B cell (primary cell): ENCODE measurements at regions not wholly inside any gene's neighbourhood (a gene's known extent, or its start where the extent isn't known, plus 50 kb on each side); places are given as distances from the start of the nearest gene placed in this dataset.

Experiments used
- ATAC-seq: fragments of 200-7000 bp; cut with Tn5 transposase; one replicate; pipeline ENCODE4 v1.10.0; 2021; ENCODE audit warnings: low read depth, mild to moderate bottlenecking, moderate number of reproducible peaks, moderate library complexity
- CTCF ChIA-PET: fragments of 350-600 bp; sonication (Branson Sonifier 250); formaldehyde crosslinking; loops from one replicate; lab custom pipeline; 2021; ENCODE audit warnings: antibody characterized with exemption, inconsistent platforms; lab: Charles Lee
- POLR2A ChIA-PET: fragments of 350-600 bp; sonication (Branson Sonifier 250); formaldehyde crosslinking; loops from one replicate; lab custom pipeline; 2021; ENCODE audit warnings: antibody characterized with exemption; lab: Charles Lee
- DNase-seq: peaks from one replicate; pipeline ENCODE4 v3.0.0; 2013
- H2AFZ ChIP-seq: 2 replicates; pipeline ENCODE4 v1.6.1; 2012; ENCODE audit warnings: mild to moderate bottlenecking, low read depth, low read length; ENCODE audit not compliant: insufficient read depth, poor library complexity, severe bottlenecking
- H3K27ac ChIP-seq, 2 donors: 1 replicate in 1 of 2; 2 replicates in 1 of 2; pipeline ENCODE4 v1.5.1; 2012 to 2013; ENCODE audit warnings: low read length in 2 of 2, mild to moderate bottlenecking in 2 of 2, moderate library complexity in 1 of 2
- H3K27me3 ChIP-seq, 4 experiments: fragments of 200-600 bp in 1 of 4; sonication (generic) in 1 of 4; replicated peaks in 1 of 4; 1 replicate in 2 of 4; 2 replicates in 2 of 4; pipeline versions ENCODE4 v1.6.1 to v1.7.0; 2013 to 2016; ENCODE audit warnings: low read length in 3 of 4, mild to moderate bottlenecking in 2 of 4, mixed read lengths in 1 of 4, moderate library complexity in 1 of 4; ENCODE audit not compliant: insufficient read depth in 4 of 4, control insufficient read depth in 3 of 4; ENCODE audit errors: control extremely low read depth in 1 of 4
- H3K36me3 ChIP-seq, 2 experiments: replicated peaks in 1 of 2; 1 replicate in 1 of 2; 2 replicates in 1 of 2; pipeline versions ENCODE4 v1.6.1 to v1.7.1; 2013; ENCODE audit warnings: low read length in 1 of 2; ENCODE audit not compliant: insufficient read depth in 2 of 2, control insufficient read depth in 1 of 2; ENCODE audit errors: control extremely low read depth in 1 of 2, extremely low read depth in 1 of 2
- H3K4me1 ChIP-seq, 2 donors: fragments of 200-600 bp in 1 of 2; sonication (generic) in 1 of 2; 1 replicate in 1 of 2; 2 replicates in 1 of 2; pipeline versions ENCODE4 v1.5.1 to v1.6.1; 2013 to 2017; ENCODE audit warnings: low read length in 2 of 2; ENCODE audit not compliant: control insufficient read depth in 2 of 2, insufficient read depth in 2 of 2
- H3K4me2 ChIP-seq: replicated peaks from 2 replicates; pipeline ENCODE3; 2012; ENCODE audit warnings: mild to moderate bottlenecking, low read depth, low read length; ENCODE audit not compliant: poor library complexity, severe bottlenecking
- H3K4me3 ChIP-seq, 5 experiments: fragments of 200-600 bp in 1 of 5; sonication (generic) in 1 of 5; 1 replicate in 3 of 5; 2 replicates in 2 of 5; pipeline versions ENCODE4 v1.5.1 to v1.7.0; 2011 to 2016; ENCODE audit warnings: low read length in 4 of 5, mild to moderate bottlenecking in 4 of 5, low read depth in 2 of 5, control low read depth in 1 of 5, moderate library complexity in 1 of 5; ENCODE audit not compliant: insufficient read depth in 1 of 5; ENCODE audit errors: control extremely low read depth in 1 of 5, extremely low read depth in 1 of 5
- H3K79me2 ChIP-seq: fragments of 200-600 bp; sonication (generic); one replicate; pipeline ENCODE4 v1.6.0; 2016; ENCODE audit warnings: low read length; ENCODE audit not compliant: control insufficient read depth, insufficient read depth
- H3K9ac ChIP-seq: fragments of 200-600 bp; sonication (generic); 2 replicates; pipeline ENCODE4 v1.6.1; 2017; ENCODE audit warnings: mild to moderate bottlenecking, low read length, moderate library complexity
- H3K9me3 ChIP-seq, 3 donors: one replicate each; pipeline versions ENCODE4 v1.6.1 to v1.7.1; 2013; ENCODE audit warnings: low read length in 2 of 3; ENCODE audit not compliant: control insufficient read depth in 2 of 3, insufficient read depth in 1 of 3; ENCODE audit errors: control extremely low read depth in 1 of 3
- H4K20me1 ChIP-seq: 2 replicates; pipeline ENCODE4 v1.6.0; 2012; ENCODE audit warnings: mild to moderate bottlenecking, low read length; ENCODE audit not compliant: insufficient read depth, control insufficient read depth, poor library complexity, severe bottlenecking
- H3K27ac Mint-ChIP-seq: one replicate; pipeline ENCODE4 v1.8.0; 2021; ENCODE audit warnings: mixed read lengths
- H3K27me3 Mint-ChIP-seq: one replicate; pipeline ENCODE4 v1.8.0; 2021; ENCODE audit warnings: mixed read lengths
- H3K4me1 Mint-ChIP-seq: one replicate; pipeline ENCODE4 v1.8.0; 2021; ENCODE audit warnings: mixed read lengths
- H3K4me3 Mint-ChIP-seq: one replicate; pipeline ENCODE4 v1.8.0; 2021; ENCODE audit warnings: mixed read lengths
- H3K9me3 Mint-ChIP-seq: one replicate; pipeline ENCODE4 v1.8.0; 2022; ENCODE audit warnings: mixed read lengths; ENCODE audit not compliant: insufficient read depth
- CTCF ChIP-seq: fragments of 200-600 bp; IDR thresholded peaks from one replicate; pipeline ENCODE4 v1.8.0; 2022; ENCODE audit warnings: antibody characterized with exemption, mild to moderate bottlenecking
- EZH2 ChIP-seq: IDR thresholded peaks from 2 replicates; pipeline ENCODE4 v1.6.1; 2012; ENCODE audit warnings: borderline replicate concordance, low read depth, mild to moderate bottlenecking, moderate library complexity, low read length; ENCODE audit not compliant: insufficient read depth, poor library complexity, severe bottlenecking
- WGBS: methylation state at CpG from one replicate; pipeline ENCODE4 v1.1.5; 2013; ENCODE audit warnings: missing lambda C conversion rate; ENCODE audit not compliant: insufficient coverage; 5-methylcytosine and 5-hydroxymethylcytosine counted together
- intact Hi-C: fragments of 100-400 bp; cut with micrococcal nuclease; formaldehyde crosslinking; loops from one replicate; pipeline ENCODE4 v1.10.0; 2022

- peaks cover 24% of the 10 kb centered on the region for H3K4me1 Mint-ChIP-seq
- Histone ChIP-seq H3K79me2 (no peaks in the 10 kb centered on the region), H3K4me2 (no peak overlapping the region), H3K4me3 (no peak overlapping the region), H4K20me1 (no peaks in the 10 kb centered on the region), H3K9me3 (no peaks in the 10 kb centered on the region), H3K27me3 (no peaks in the 10 kb centered on the region), H3K27ac (no peak overlapping the region), H3K36me3 (no peaks in the 10 kb centered on the region), H2AFZ (no peak overlapping the region), H3K9ac (no peak overlapping the region), H3K4me1 (peaks cover 17 to 19% of the 10 kb centered on the region in 2 donors)
- ChIA-PET POLR2A (no interaction called here), CTCF (interaction anchor here (0.8 to 1.2 kb wide), 4 partner anchors 9 to 546 kb away, joined by 3 to 8 read pairs (median 3); no protein-coding TSS in a partner anchor)
- ATAC-seq: no peak
- H3K27me3 Mint-ChIP-seq: no peaks in the 10 kb centered on the region
- no peaks in the 10 kb centered on the region for H3K9me3 Mint-ChIP-seq
- no peak for DNase-seq
- intact Hi-C loops: loop anchor here (10.0 kb wide), 1 partner anchor 110 kb away; no protein-coding TSS in a partner anchor
- no peak overlapping the region for H3K4me3 Mint-ChIP-seq
- TF ChIP-seq CTCF (no peak), EZH2 (no peak)
- H3K27ac Mint-ChIP-seq: no peak overlapping the region
- no CpG with 5 or more reads among the region's 2 CpGs for WGBS
Measured at GRCh38 chr2:225114786-225115323, 72.6 kb upstream of the DOCK10 start.

- H3K4me2 ChIP-seq: no peak overlapping the region
- H3K27me3 Mint-ChIP-seq: no peaks in the 10 kb centered on the region
- DNase-seq: no peak
- no peak overlapping the region for H2AFZ ChIP-seq
- no CpG with 5 or more reads among the region's 3 CpGs for WGBS
- no peak overlapping the region for H3K4me3 Mint-ChIP-seq
- no peak overlapping the region for H3K4me3 ChIP-seq
- H3K9me3 Mint-ChIP-seq: no peaks in the 10 kb centered on the region
- no peak for ATAC-seq
- no peak overlapping the region for H3K9ac ChIP-seq
- peaks cover 24% of the 10 kb centered on the region for H3K4me1 Mint-ChIP-seq
- no peak for TF ChIP-seq CTCF
- no peak for TF ChIP-seq EZH2
- H4K20me1 ChIP-seq: no peaks in the 10 kb centered on the region
- H3K4me1 ChIP-seq: peaks cover 17 to 19% of the 10 kb centered on the region in 2 donors
- H3K27ac Mint-ChIP-seq: no peak overlapping the region
- ChIA-PET CTCF (interaction anchor here (0.6 kb wide), 1 partner anchor 192 kb away, joined by 3 read pairs; no protein-coding TSS in a partner anchor), POLR2A (no interaction called here)
- H3K36me3 ChIP-seq: no peaks in the 10 kb centered on the region
- no peaks in the 10 kb centered on the region for H3K27me3 ChIP-seq
- no peaks in the 10 kb centered on the region for H3K9me3 ChIP-seq
- no peak overlapping the region for H3K27ac ChIP-seq
- no peaks in the 10 kb centered on the region for H3K79me2 ChIP-seq
- intact Hi-C loops: loop anchor here (10.0 kb wide), 1 partner anchor 109 kb away; no protein-coding TSS in a partner anchor
Measured at GRCh38 chr2:225113371-225114015, 71.2 kb upstream of the DOCK10 start.
